Mucosa of gallbladder (tissue), 1 donor: ENCODE measurements at regions not wholly inside any gene's neighbourhood (a gene's known extent, or its start where the extent isn't known, plus 50 kb on each side); places are given as distances from the start of the nearest gene placed in this dataset.
"Not testable (repeated sequence)": the region's sequence is repeated elsewhere in the genome, so short reads cannot be mapped to it uniquely, and the experiment has no call there.

Source experiments
- DNase-seq: peaks from one replicate; pipeline ENCODE4 v3.0.0-alpha.2; 2020; ENCODE audit warnings: low spot score
- donor health status: DM: no; HTN: no; CAD: no.

GRCh38 chr7:55743454-55743717 is 119.2 kb downstream of the SEPTIN14 start:
- not testable (repeated sequence) for DNase-seq

GRCh38 chr7:55742651-55743453 is 119.7 kb downstream of the SEPTIN14 start:
- not testable (repeated sequence) for DNase-seq

GRCh38 chr7:55741721-55742631 is 120.6 kb downstream of the SEPTIN14 start:
- DNase-seq, result not testable (repeated sequence)

- not testable (repeated sequence) for DNase-seq
These were observed 121.8 kb downstream of the SEPTIN14 start for GRCh38 chr7:55740633-55741250.

- not testable (repeated sequence) for DNase-seq
These were observed 122.5 kb downstream of the SEPTIN14 start for GRCh38 chr7:55740053-55740452.

GRCh38 chr7:55736641-55737221 is 125.8 kb downstream of the SEPTIN14 start:
- DNase-seq, result not testable (repeated sequence)

- no peak for DNase-seq
These were observed 129.1 kb downstream of the SEPTIN14 start for GRCh38 chr7:55733241-55734140.

GRCh38 chr7:55731931-55732330 is 130.6 kb downstream of the SEPTIN14 start:
- no peak for DNase-seq

- DNase-seq, result no peak
These were observed 132.4 kb downstream of the SEPTIN14 start for GRCh38 chr7:55730197-55730596.

- no peak for DNase-seq
These were observed 139.0 kb downstream of the SEPTIN14 start for GRCh38 chr7:55723621-55723941.

- not testable (repeated sequence) for DNase-seq
These were observed 139.5 kb downstream of the SEPTIN14 start for GRCh38 chr7:55722874-55723620.

GRCh38 chr7:55721004-55721403 is 141.5 kb downstream of the SEPTIN14 start:
- DNase-seq, result not testable (repeated sequence)

- DNase-seq, result not testable (repeated sequence)
These were observed 143.1 kb upstream of the VOPP1 start for GRCh38 chr7:55715247-55715867.

- DNase-seq, result not testable (repeated sequence)
These were observed 142.1 kb upstream of the VOPP1 start for GRCh38 chr7:55714370-55714769.

GRCh38 chr7:55710312-55710711 is 138.0 kb upstream of the VOPP1 start:
- not testable (repeated sequence) for DNase-seq

GRCh38 chr7:55708028-55708427 is 135.7 kb upstream of the VOPP1 start:
- peak; percentile 15 for DNase-seq

- not testable (repeated sequence) for DNase-seq
These were observed 135.1 kb upstream of the VOPP1 start for GRCh38 chr7:55707410-55707809.

- DNase-seq, result not testable (repeated sequence)
These were observed 134.3 kb upstream of the VOPP1 start for GRCh38 chr7:55706451-55707195.
